Activated CD8-positive, alpha-beta T cell treated with anti-CD3 and anti-CD28 coated beads for 36 hours (primary cell): ENCODE measurements at regions not wholly inside any gene's neighbourhood (a gene's known extent, or its start where the extent isn't known, plus 50 kb on each side); places are given as distances from the start of the nearest gene placed in this dataset.

ENCODE experiments used
- ATAC-seq: fragments of 200-7000 bp; cut with Tn5 transposase; one replicate; pipeline ENCODE4 v1.10.0; 2021; ENCODE audit warnings: mild to moderate bottlenecking, moderate library complexity
- CTCF ChIA-PET: fragments of 350-600 bp; sonication (Branson Sonifier 250); formaldehyde crosslinking; loops from one replicate; lab custom pipeline; 2021; ENCODE audit warnings: antibody characterized with exemption; lab: Charles Lee
- POLR2A ChIA-PET: fragments of 350-600 bp; sonication (Branson Sonifier 250); formaldehyde crosslinking; loops from one replicate; lab custom pipeline; 2021; ENCODE audit warnings: antibody characterized with exemption; lab: Charles Lee
- DNase-seq: peaks from one replicate; pipeline ENCODE4 v3.0.0-alpha.2; 2020
- H3K27ac Mint-ChIP-seq: one replicate; pipeline ENCODE4 v1.8.0; 2021; ENCODE audit warnings: mild to moderate bottlenecking, mixed read lengths
- H3K27me3 Mint-ChIP-seq: one replicate; pipeline ENCODE4 v1.8.0; 2021; ENCODE audit warnings: mixed read lengths
- H3K36me3 Mint-ChIP-seq: one replicate; pipeline ENCODE4 v1.8.0; 2021; ENCODE audit warnings: low read depth, mixed read lengths
- H3K4me1 Mint-ChIP-seq: one replicate; pipeline ENCODE4 v1.8.0; 2021; ENCODE audit warnings: low read depth, mixed read lengths
- H3K4me3 Mint-ChIP-seq: one replicate; pipeline ENCODE4 v1.8.0; 2021; ENCODE audit warnings: mild to moderate bottlenecking, moderate library complexity, mixed read lengths
- H3K9me3 Mint-ChIP-seq: one replicate; pipeline ENCODE4 v1.8.0; 2021; ENCODE audit warnings: mixed read lengths
- intact Hi-C: fragments of 100-400 bp; cut with micrococcal nuclease; formaldehyde crosslinking; loops from one replicate; pipeline ENCODE4 v1.10.0; 2022
- TF ChIP-seq, protein P1 (sequence below): fragments of 200-600 bp; IDR thresholded peaks from one replicate; pipeline ENCODE4 v1.8.0; 2022; ENCODE audit warnings: antibody characterized with exemption, mild to moderate bottlenecking

DNA sequence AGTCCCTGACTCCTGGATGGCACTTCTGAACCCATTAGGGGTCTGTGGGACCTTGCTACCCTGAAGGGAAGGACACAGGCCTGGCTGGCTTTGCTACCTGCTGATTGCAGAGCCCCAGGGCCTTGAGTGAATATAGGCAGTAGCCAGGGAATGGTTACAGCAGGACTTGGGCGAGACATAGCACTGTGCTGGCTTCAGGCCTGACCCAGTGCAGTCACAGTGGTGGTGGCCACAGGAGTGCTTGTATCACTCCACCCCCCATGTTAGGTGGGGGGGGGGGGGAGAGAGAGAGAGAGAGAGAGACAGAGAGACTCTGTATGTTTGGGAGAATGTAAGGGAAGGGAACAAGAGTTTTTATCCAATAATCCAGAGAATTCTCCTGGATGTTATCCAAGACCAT lies 439.3 kb upstream of the ZNF608 start:
- H3K4me3 Mint-ChIP-seq = no peak overlapping the region
- POLR2A ChIA-PET = no interaction called here

DNA sequence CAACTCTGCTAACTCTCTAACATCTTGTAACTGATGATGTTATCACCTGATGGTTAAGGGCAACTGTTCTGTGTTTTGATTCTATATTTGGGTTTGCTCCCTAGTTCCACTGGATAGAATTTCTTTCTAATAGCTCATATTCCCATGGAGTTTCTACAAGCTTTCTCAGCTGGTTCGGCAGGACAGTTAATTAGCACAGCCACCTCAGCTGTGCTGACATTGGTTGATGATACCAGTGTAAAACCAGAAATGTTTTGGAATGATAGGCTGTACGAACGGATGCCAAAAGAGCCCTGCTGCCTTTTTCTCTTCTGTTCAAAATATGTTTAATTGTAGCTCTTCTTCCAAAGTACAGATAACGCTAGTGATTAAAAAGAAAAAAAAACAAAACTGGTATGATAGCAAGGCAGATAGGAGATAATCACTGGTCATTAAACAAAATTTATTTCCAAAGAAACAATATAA lies 440.5 kb upstream of the ZNF608 start:
- CTCF ChIA-PET = no interaction called here
- Mint-ChIP-seq H3K27me3 (no peaks in the 10 kb centered on the region), H3K4me1 (no peaks in the 10 kb centered on the region), H3K27ac (no peak overlapping the region), H3K36me3 (no peaks in the 10 kb centered on the region), H3K9me3 (no peaks in the 10 kb centered on the region), H3K4me3 (no peak overlapping the region)
- TF ChIP-seq, protein P1, sequence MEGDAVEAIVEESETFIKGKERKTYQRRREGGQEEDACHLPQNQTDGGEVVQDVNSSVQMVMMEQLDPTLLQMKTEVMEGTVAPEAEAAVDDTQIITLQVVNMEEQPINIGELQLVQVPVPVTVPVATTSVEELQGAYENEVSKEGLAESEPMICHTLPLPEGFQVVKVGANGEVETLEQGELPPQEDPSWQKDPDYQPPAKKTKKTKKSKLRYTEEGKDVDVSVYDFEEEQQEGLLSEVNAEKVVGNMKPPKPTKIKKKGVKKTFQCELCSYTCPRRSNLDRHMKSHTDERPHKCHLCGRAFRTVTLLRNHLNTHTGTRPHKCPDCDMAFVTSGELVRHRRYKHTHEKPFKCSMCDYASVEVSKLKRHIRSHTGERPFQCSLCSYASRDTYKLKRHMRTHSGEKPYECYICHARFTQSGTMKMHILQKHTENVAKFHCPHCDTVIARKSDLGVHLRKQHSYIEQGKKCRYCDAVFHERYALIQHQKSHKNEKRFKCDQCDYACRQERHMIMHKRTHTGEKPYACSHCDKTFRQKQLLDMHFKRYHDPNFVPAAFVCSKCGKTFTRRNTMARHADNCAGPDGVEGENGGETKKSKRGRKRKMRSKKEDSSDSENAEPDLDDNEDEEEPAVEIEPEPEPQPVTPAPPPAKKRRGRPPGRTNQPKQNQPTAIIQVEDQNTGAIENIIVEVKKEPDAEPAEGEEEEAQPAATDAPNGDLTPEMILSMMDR = no peak
- POLR2A ChIA-PET = no interaction called here
- no peak for DNase-seq
- ATAC-seq = no peak
- intact Hi-C loops = no loop called here

More for the DNA sequence above, 439.3 kb upstream of the ZNF608 start:
- Mint-ChIP-seq H3K4me1 (no peaks in the 10 kb centered on the region), H3K27me3 (no peaks in the 10 kb centered on the region), H3K27ac (no peak overlapping the region), H3K9me3 (no peaks in the 10 kb centered on the region), H3K36me3 (no peaks in the 10 kb centered on the region)
- DNase-seq (no peak), ATAC-seq (no peak)
- CTCF ChIA-PET = no interaction called here
- TF ChIP-seq, protein P1 = no peak
- intact Hi-C loops = no loop called here

DNA sequence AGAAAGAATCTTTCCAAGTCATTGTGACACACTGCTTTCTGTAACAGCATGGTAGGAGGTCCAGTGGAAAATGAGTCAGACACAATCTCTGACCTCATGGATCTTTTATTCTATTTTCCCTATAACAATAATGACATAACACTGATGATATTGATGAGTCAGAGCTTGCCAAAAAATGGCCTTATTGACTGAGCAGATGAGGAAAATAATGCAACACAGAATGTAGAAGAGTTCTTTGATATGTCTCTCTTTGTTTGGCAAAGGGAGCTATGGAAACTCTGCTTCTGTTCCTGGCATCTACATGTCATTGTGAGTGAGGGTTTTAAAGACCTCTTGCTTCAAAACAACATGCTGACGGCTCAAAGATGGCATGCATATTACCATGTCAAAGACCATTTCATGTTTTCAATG lies 443.1 kb upstream of the ZNF608 start:
- Mint-ChIP-seq H3K36me3 (no peaks in the 10 kb centered on the region), H3K9me3 (no peaks in the 10 kb centered on the region), H3K27ac (no peak overlapping the region), H3K4me3 (no peak overlapping the region), H3K27me3 (no peaks in the 10 kb centered on the region), H3K4me1 (no peaks in the 10 kb centered on the region)
- DNase-seq (no peak), ATAC-seq (no peak)
- POLR2A ChIA-PET = no interaction called here
- TF ChIP-seq, protein P1 = no peak
- intact Hi-C loops = no loop called here
- CTCF ChIA-PET = no interaction called here

DNA sequence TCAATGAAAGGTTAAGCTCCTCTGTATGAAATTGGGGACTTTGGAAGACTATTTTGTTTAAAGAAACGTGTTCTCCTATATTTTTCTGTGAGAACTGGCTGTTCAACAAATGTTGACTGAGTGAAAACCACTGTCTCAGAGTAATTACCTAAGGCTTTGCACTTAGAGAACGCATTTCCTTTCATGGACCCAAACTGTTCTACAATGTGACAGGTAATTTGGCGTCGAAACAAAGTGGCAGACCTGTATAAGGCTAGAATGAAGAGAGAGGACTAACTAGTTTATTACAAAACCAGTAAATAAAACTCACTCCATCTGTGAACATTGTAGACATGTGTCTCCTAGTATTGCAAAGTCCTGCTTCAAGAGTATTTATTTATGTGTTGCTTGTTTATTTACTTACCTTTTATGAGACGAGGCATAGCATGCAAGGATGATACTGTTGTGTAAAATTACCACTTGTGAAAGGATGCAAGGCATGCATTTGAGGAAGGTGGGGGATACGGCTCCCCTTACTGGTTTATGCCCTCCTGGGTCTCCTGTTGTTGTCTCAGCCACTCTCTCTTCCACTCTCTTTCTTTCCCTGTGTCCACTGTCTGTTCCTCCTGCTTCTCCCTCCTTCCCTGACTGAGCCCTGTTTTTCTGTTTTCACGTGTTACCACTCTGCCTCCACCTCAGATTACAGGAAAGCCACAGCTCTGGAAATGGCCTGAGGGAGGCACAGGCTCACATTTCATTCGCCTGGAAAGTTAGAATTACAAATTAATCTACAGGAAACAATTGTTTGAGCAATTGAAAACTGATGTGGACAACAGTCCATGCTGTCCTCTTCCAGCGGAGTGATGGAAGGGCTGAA lies 444.0 kb upstream of the ZNF608 start:
- Mint-ChIP-seq H3K9me3 (no peaks in the 10 kb centered on the region), H3K4me3 (no peak overlapping the region), H3K36me3 (no peaks in the 10 kb centered on the region), H3K27ac (no peak overlapping the region), H3K4me1 (no peaks in the 10 kb centered on the region), H3K27me3 (no peaks in the 10 kb centered on the region)
- intact Hi-C loops = no loop called here
- DNase-seq (no peak), ATAC-seq (no peak)
- TF ChIP-seq, protein P1 = no peak
- CTCF ChIA-PET = no interaction called here
- POLR2A ChIA-PET = no interaction called here

DNA sequence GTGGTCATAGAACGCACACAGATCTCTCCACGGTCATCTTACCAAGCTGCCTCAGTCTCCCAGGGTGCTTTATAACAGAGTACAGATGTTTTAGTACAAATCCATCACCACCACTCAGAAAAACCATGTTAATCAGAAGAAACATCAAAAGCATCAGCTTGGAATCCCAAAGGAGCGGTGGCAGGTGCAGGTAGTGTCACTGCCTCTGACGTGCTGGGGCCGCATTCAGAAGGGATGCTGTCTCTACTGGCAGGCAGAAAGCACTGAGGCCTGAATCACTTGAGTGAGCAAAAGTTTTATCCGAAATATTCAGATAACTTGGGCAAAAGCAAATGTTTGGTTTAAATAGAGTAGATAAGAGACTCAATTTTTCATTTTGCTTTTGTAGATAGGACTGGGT lies 448.4 kb upstream of the ZNF608 start:
- Mint-ChIP-seq H3K27me3 (no peaks in the 10 kb centered on the region), H3K27ac (no peak overlapping the region), H3K9me3 (no peaks in the 10 kb centered on the region), H3K4me1 (no peaks in the 10 kb centered on the region), H3K36me3 (no peaks in the 10 kb centered on the region), H3K4me3 (no peak overlapping the region)
- ChIA-PET CTCF (no interaction called here), POLR2A (no interaction called here)
- intact Hi-C loops = no loop called here
- TF ChIP-seq, protein P1 = no peak
- DNase-seq = no peak
- no peak for ATAC-seq
